Spleen (tissue), 11 donors: ENCODE measurements at regions not wholly inside any gene's neighbourhood (a gene's known extent, or its start where the extent isn't known, plus 50 kb on each side); places are given as distances from the start of the nearest gene placed in this dataset.

Source experiments
- DNase-seq: peaks from one replicate; pipeline ENCODE4 v3.0.0-alpha.2; 2020
- H3K27ac ChIP-seq, 8 donors: fragments of 200-600 bp; sonication (generic) in 7 of 8; 1 replicate in 4 of 8; 2 replicates in 4 of 8; pipeline versions ENCODE4 v1.5.0 to v1.8.0; 2016 to 2021; ENCODE audit warnings: inconsistent platforms in 4 of 8, mild to moderate bottlenecking in 4 of 8, moderate library complexity in 1 of 8
- H3K27me3 ChIP-seq, 7 donors: fragments of 200-600 bp; sonication (generic) in 6 of 7; replicated peaks in 1 of 7; 1 replicate in 4 of 7; 2 replicates in 3 of 7; pipeline versions ENCODE4 v1.5.0 to v1.8.0; 2016 to 2021; ENCODE audit warnings: inconsistent platforms in 3 of 7, mild to moderate bottlenecking in 1 of 7
- H3K36me3 ChIP-seq, 6 donors: fragments of 200-600 bp; sonication (generic) in 5 of 6; 1 replicate in 4 of 6; 2 replicates in 2 of 6; pipeline versions ENCODE4 v1.5.0 to v1.8.0; 2016 to 2021; ENCODE audit warnings: inconsistent platforms in 2 of 6
- H3K4me1 ChIP-seq, 6 donors: fragments of 200-600 bp; sonication (generic) in 5 of 6; 1 replicate in 3 of 6; 2 replicates in 3 of 6; pipeline versions ENCODE4 v1.5.0 to v1.8.0; 2016 to 2021; ENCODE audit warnings: inconsistent platforms in 3 of 6
- H3K4me3 ChIP-seq, 8 donors: fragments of 200-600 bp; sonication (generic) in 7 of 8; 1 replicate in 4 of 8; 2 replicates in 4 of 8; pipeline versions ENCODE4 v1.5.0 to v1.8.0; 2016 to 2021; ENCODE audit warnings: inconsistent platforms in 4 of 8, mild to moderate bottlenecking in 4 of 8, moderate library complexity in 2 of 8
- H3K9me3 ChIP-seq, 8 donors: fragments of 200-600 bp; sonication (generic) in 7 of 8; 1 replicate in 4 of 8; 2 replicates in 4 of 8; pipeline versions ENCODE4 v1.5.0 to v1.8.0; 2016 to 2021; ENCODE audit warnings: inconsistent platforms in 4 of 8
- POLR2A ChIP-seq, 3 donors: fragments of 450-650 bp; IDR thresholded peaks; one replicate each; pipeline ENCODE4 v1.5.1; 2017; ENCODE audit warnings: antibody characterized with exemption in 3 of 3, mild to moderate bottlenecking in 1 of 3
- POLR2AphosphoS5 ChIP-seq, 3 donors: sonication (generic); formaldehyde crosslinking; IDR thresholded peaks; one replicate each; pipeline ENCODE4 v1.5.1; 2017; ENCODE audit warnings: antibody characterized with exemption in 3 of 3
- WGBS, 5 donors: extraction: QIAGEN DNeasy Blood & Tissue Kit in 3 of 5; methylation state at CpG; one replicate each; pipeline versions ENCODE4 v1.1.5 to v1.1.7; 2013 to 2018; 5-methylcytosine and 5-hydroxymethylcytosine counted together
- intact Hi-C: fragments of 100-400 bp; cut with DNase I; formaldehyde crosslinking; loops from one replicate; pipeline ENCODE4 v1.15.0; 2023; ENCODE audit warnings: low total_unique reads
- TF ChIP-seq, protein P1 (sequence below), 11 experiments: fragments of 200-600 bp in 7 of 11; fragments of 450-650 bp in 4 of 11; sonication (generic) in 4 of 11; IDR thresholded peaks in 8 of 11; conservative IDR thresholded peaks in 3 of 11; 1 replicate in 7 of 11; 2 replicates in 4 of 11; pipeline versions ENCODE4 v1.4.0 to v1.8.0; 2016 to 2021; ENCODE audit warnings: antibody characterized with exemption in 11 of 11, inconsistent platforms in 4 of 11, mild to moderate bottlenecking in 1 of 11
- donor health status: healthy with polysubstance abuse.
- donor health status: DM: no; HTN: no; CAD: no; lungs with moderate emphysema.
- donor health status: DM: no; HTN: no; CAD: no.
- donor health status: Bipolar disorder and iron deficiency.
- donor health status: healthy.
- donor health status: DM: no; HTN: no; CAD: no.
- donor health status: DM: yes; HTN: yes; CAD: no.

DNA sequence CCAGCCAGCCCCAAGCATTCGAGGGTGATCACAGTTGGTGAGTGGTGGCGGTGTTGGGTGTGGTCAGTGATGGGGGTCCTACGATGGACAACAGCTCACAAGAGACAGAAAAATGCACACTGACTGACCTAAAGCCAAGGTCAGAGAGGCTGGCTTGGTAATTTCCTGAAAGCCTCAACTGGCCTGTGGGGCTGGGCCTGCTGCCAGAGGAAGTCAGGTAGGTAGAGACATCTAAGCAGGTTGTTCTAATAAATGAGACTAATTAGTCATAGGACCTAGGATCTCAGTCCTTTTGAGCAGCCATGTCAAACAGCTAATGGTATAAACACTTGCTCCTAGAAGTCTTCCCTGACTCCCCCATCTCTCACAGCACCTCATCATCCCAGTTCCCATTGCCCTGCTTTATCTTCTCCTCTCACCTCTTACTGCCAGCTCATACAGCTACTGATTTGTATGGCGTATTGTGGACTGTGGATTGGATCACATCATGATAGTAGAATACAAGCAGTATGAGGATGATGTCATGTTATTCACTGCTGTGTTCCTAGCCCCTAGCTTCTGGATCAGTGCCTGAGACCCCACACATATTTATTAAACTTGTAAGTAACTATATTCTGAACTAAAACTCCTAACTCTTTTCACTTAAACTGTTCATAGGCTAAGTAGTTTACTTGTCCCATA, 262.9 kb upstream of the KLHL29 start:
- no peaks in the 10 kb centered on the region for H3K36me3 ChIP-seq
- no peaks in the 10 kb centered on the region for H3K27me3 ChIP-seq
- no peak for DNase-seq
- 83 to 87% (median 84%) methylated on average over 4 of the region's 4 CpGs for WGBS, 5 donors
- no peaks in the 10 kb centered on the region for H3K9me3 ChIP-seq
- TF ChIP-seq POLR2A (IDR thresholded peaks at IDR 0.05): no peak
- intact Hi-C loops: no loop called here
- H3K4me3 ChIP-seq: no peak overlapping the region
- H3K4me1 ChIP-seq: no peaks in the 10 kb centered on the region
- H3K27ac ChIP-seq: no peak overlapping the region

DNA sequence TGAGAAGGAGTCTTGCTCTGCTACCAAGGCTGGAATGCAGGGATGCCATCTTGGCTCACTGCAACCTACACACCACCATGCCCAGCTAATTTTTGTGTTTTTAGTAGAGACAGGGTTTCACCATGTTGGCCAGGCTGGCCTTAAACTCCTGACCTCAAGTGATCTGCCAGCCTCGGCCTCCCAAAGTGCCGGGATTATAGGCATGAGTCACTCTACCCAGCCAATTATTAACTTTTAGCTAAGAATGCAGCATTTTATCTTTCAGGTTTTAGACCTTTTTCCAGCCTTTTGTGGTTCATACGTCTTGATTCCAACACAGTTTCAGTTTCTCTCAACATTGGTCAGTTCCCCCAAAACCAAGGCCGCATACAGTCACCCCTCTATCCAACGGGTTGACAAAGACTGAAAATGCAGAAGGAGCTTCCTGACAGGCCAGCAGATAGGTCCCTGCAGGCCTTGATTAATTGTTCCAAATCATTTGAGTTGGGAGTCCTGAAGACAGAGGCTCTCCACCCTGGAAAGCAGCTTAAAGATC, 262.2 kb upstream of the KLHL29 start:
- TF ChIP-seq POLR2A (IDR thresholded peaks at IDR 0.05) (no peak), POLR2AphosphoS5 (IDR thresholded peaks at IDR 0.05) (no peak)
- TF ChIP-seq, protein P1, sequence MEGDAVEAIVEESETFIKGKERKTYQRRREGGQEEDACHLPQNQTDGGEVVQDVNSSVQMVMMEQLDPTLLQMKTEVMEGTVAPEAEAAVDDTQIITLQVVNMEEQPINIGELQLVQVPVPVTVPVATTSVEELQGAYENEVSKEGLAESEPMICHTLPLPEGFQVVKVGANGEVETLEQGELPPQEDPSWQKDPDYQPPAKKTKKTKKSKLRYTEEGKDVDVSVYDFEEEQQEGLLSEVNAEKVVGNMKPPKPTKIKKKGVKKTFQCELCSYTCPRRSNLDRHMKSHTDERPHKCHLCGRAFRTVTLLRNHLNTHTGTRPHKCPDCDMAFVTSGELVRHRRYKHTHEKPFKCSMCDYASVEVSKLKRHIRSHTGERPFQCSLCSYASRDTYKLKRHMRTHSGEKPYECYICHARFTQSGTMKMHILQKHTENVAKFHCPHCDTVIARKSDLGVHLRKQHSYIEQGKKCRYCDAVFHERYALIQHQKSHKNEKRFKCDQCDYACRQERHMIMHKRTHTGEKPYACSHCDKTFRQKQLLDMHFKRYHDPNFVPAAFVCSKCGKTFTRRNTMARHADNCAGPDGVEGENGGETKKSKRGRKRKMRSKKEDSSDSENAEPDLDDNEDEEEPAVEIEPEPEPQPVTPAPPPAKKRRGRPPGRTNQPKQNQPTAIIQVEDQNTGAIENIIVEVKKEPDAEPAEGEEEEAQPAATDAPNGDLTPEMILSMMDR (IDR thresholded peaks at IDR 0.05 in 8 of 11, conservative IDR thresholded peaks at IDR 0.05 in 3 of 11): no peak
- Histone ChIP-seq H3K9me3 (no peaks in the 10 kb centered on the region), H3K27me3 (no peaks in the 10 kb centered on the region), H3K4me3 (no peak overlapping the region), H3K36me3 (no peaks in the 10 kb centered on the region), H3K27ac (no peak overlapping the region), H3K4me1 (no peaks in the 10 kb centered on the region)
- intact Hi-C loops: no loop called here
- no peak for DNase-seq
- 81 to 93% (median 88%) methylated on average over 5 of the region's 5 CpGs for WGBS, 5 donors

DNA sequence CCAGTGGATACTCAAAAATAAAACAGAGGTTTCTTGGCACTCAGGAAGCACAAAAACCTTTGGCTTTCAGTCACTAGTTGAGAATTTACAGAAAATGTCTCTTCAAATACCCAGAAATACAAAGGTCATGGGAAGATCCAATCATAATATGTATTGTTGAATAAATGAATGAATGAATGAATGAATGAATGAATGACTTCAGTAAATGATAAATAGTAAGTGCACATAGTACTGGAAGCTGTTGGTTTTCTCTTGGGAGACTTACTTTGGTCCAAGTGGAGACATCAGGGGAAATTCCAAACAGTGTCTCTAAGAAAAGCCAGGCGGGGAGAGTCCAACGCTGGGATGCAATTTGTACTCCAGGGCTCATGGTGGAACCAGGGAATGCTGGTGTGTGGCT, 261.3 kb upstream of the KLHL29 start:
- H3K4me1 ChIP-seq: no peaks in the 10 kb centered on the region
- WGBS, 5 donors: 88 to 97% (median 91%) methylated on average over 2 of the region's 2 CpGs
- TF ChIP-seq POLR2A (IDR thresholded peaks at IDR 0.05): no peak
- TF ChIP-seq, protein P1 (IDR thresholded peaks at IDR 0.05 in 8 of 11, conservative IDR thresholded peaks at IDR 0.05 in 3 of 11): no peak
- no peak for TF ChIP-seq POLR2AphosphoS5 (IDR thresholded peaks at IDR 0.05)
- intact Hi-C loops: no loop called here
- no peaks in the 10 kb centered on the region for H3K36me3 ChIP-seq
- DNase-seq: no peak
- no peak overlapping the region for H3K27ac ChIP-seq
- H3K9me3 ChIP-seq: peaks cover 0 to 6% (median 2%) of the 10 kb centered on the region in 8 donors
- no peak overlapping the region for H3K4me3 ChIP-seq
- H3K27me3 ChIP-seq: no peaks in the 10 kb centered on the region

DNA sequence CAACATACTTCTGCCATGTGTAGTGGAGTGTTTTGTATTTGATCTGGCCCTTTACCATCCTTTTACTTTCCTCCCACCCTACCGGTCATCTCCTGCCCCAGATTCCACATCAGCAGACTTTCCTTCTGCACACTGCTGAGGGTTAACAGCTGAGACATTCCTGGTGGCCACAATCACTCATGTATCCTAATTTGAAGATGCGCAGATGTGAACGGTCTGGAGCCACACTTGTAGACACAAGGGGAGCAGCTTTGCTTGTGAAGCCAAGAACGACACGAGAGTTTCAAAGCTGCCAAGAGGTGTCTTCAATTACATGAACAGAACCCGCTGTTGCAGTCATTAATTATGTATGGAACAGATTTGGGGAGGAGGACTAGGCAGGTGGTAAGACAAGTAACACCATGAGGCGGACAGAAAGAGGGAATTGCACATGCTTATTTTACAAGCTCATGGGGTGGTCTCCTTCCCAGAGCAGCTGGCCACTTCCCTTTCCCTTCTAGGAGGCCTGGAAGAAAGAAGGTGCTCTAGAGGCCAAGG, 260.7 kb upstream of the KLHL29 start:
- TF ChIP-seq, protein P1 (IDR thresholded peaks at IDR 0.05 in 8 of 11, conservative IDR thresholded peaks at IDR 0.05 in 3 of 11): no peak
- no peak for TF ChIP-seq POLR2A (IDR thresholded peaks at IDR 0.05)
- TF ChIP-seq POLR2AphosphoS5 (IDR thresholded peaks at IDR 0.05): no peak
- H3K4me1 ChIP-seq: no peaks in the 10 kb centered on the region
- peaks cover 0 to 12% (median 5%) of the 10 kb centered on the region in 8 donors for H3K9me3 ChIP-seq
- no peaks in the 10 kb centered on the region for H3K36me3 ChIP-seq
- intact Hi-C loops: no loop called here
- no peak overlapping the region for H3K27ac ChIP-seq
- no peak overlapping the region for H3K4me3 ChIP-seq
- DNase-seq: no peak
- no peaks in the 10 kb centered on the region for H3K27me3 ChIP-seq
- WGBS, 5 donors: 81 to 94% (median 86%) methylated on average over 7 of the region's 7 CpGs
